GM13976 (cell line): ENCODE measurements at regions not wholly inside any gene's neighbourhood (a gene's known extent, or its start where the extent isn't known, plus 50 kb on each side); places are given as distances from the start of the nearest gene placed in this dataset.

Experiments used
- DNase-seq: peaks from one replicate; pipeline ENCODE4 v3.0.0; 2012; ENCODE audit warnings: low spot score
- in situ Hi-C: fragments of 300-500 bp; cut with MboI; formaldehyde crosslinking; loops from one replicate; pipeline ENCODE4 v1.12.0; 2022; ENCODE audit warnings: low sequenced_read_pairs, mixed read lengths, inconsistent platforms; ENCODE audit not compliant: unreplicated experiment
- TF ChIP-seq, protein P1 (sequence below): IDR thresholded peaks from 2 replicates; pipeline ENCODE4 v1.5.1; 2012; ENCODE audit warnings: borderline replicate concordance, mild to moderate bottlenecking; ENCODE audit not compliant: insufficient read depth; ENCODE audit errors: extremely low read depth, missing control alignments, control extremely low read depth

DNA sequence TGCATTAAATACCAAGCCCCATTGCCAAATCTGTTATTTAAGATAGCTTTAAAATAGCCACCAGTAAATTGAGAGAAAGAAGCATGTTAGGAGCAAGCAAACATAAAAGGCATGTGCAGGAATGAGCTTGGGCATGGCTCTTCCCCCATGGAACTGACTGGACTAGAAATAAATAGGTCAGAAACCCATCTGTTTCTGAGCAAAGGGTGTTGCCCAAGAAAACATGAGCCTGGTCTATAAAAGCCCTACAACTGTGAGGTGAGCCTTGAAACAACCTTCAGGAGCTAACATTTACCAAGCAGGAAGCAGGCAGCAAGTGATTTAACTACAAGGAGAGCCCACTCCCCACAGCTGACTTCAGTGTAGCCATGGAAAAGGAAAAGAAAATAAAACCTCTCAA, 126.3 kb downstream of the C6orf118 start:
- in situ Hi-C loops = no loop called here
- TF ChIP-seq, protein P1, sequence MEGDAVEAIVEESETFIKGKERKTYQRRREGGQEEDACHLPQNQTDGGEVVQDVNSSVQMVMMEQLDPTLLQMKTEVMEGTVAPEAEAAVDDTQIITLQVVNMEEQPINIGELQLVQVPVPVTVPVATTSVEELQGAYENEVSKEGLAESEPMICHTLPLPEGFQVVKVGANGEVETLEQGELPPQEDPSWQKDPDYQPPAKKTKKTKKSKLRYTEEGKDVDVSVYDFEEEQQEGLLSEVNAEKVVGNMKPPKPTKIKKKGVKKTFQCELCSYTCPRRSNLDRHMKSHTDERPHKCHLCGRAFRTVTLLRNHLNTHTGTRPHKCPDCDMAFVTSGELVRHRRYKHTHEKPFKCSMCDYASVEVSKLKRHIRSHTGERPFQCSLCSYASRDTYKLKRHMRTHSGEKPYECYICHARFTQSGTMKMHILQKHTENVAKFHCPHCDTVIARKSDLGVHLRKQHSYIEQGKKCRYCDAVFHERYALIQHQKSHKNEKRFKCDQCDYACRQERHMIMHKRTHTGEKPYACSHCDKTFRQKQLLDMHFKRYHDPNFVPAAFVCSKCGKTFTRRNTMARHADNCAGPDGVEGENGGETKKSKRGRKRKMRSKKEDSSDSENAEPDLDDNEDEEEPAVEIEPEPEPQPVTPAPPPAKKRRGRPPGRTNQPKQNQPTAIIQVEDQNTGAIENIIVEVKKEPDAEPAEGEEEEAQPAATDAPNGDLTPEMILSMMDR = no peak
- DNase-seq = no peak

DNA sequence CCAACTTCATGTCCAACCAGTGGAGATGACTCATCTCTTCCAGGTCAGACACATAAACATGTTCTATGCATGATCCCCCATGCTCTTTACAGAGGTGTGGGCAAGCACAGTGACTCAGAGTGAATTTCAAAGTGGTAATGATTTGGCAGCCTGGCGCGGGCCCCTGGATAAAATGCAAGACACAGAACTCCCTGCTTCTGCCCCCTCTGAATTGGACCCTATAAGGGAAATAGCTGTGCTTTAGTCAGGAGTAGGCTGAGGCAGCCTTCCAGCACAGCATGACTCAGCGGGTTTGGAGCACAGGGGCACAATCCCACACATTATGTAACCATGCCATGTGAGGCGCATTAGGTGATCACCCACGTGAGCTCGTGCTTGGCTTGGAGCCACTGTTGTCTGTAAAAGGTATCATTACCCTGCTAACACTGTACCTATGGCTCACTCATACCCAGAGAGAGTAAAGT, 127.4 kb downstream of the C6orf118 start:
- in situ Hi-C loops = no loop called here
- DNase-seq = no peak
- TF ChIP-seq, protein P1 = no peak

DNA sequence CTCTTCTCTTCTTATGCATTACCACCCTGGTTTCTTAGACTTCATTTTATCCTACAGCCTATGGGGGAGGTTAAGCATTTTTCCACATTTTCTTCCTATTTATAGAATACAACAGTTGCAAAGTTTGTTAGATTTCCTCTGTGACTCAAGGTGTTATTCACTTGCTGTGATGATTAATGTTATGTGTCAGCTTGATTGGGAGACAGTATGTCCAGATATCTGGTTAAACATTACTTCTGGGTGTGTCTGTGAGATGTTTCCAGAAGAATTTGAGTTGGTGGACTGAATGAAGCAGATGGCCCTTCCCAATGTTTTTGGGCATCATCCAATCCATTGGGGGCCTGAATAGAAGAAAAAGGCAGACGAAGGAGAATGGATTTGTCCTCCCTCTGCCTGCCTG, 131.3 kb downstream of the C6orf118 start:
- in situ Hi-C loops = no loop called here
- no peak for DNase-seq
- TF ChIP-seq, protein P1 = no peak

- TF ChIP-seq, protein P1 = no peak
- DNase-seq = no peak
- in situ Hi-C loops = no loop called here
These were observed 135.9 kb downstream of the C6orf118 start for GRCh38 chr6:165173484-165173883.

DNA sequence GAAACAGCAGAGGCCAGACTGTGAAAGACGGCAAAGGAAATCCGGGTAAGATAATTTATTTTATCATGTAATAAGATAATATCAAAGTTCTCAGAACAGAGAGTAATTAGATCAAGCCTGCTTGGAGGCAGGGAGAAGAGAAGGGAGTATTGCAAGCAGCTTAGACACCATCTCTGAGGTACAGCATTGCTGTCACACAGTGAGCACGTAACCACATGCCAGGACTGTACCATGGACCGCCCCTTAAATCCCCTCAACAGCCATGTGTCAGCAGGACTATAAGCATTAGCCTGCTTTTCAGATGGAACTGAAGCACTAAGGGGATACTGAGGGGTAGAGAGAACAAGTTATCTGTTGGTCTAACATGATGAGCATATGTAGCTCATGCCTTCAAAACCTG, 141.5 kb downstream of the C6orf118 start:
- TF ChIP-seq, protein P1 = no peak
- no peak for DNase-seq
- in situ Hi-C loops = no loop called here

DNA sequence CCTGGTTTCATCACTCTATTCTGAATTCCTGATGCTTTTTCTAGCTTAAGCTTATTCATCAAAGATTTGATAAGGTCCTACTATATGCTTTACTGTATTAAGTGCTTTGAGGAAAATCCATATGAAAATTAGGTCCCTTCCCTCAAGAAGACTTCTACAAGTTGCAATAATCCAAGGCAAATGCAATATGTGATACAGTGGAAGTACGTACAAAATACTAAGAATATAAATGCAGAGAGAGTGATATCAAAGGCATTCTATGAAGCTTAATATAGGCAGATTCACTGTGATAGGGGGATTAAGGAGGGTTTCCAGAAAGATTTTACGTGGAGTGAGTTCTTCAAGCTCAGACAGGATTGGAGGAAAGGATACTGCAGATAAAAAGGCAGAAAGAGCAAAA, 142.1 kb downstream of the C6orf118 start:
- in situ Hi-C loops = no loop called here
- TF ChIP-seq, protein P1 = no peak
- DNase-seq = no peak

DNA sequence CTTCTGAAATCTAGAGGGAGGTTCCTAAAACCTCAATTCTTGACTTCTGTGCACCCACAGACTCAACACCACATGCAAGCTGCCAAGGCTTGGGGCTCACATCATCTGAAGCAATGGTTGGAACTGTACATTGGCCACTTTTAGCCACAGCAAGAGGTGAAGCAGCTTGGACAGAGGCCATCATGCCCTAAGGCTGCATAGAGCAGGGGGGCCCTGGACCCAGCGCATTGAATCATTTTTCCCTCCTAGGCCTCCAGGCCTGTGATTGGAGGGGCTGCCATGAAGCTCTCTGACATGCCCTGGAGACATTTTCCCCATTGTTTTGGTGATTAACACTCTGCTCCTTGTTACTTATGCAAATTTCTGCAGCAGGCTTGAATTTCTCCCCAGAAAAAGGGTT, 145.9 kb downstream of the C6orf118 start:
- in situ Hi-C loops = no loop called here
- TF ChIP-seq, protein P1 = no peak
- no peak for DNase-seq
